ENCODE measurements at regions not wholly inside any gene's neighbourhood (a gene's known extent, or its start where the extent isn't known, plus 50 kb on each side); places are given as distances from the start of the nearest gene placed in this dataset.

DNA sequence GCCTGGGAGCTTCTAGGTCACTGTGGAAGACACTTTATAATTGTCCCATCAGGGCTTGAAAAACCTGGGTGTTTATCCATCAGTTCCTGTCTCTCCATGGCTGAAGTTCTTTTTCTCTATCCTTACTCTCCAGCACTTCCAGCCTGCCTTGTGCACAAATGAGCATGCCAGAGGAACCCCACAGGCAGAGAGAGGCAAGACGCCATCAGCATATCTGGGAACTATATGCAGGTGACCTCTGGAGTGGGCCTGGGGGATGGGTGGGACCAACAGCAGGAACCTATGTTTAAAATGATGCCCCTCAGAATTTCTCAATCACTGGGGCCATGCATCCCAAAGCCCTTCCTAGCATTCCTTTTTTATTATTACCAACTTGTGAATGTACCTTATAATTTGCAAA is 156.2 kb upstream of the PARD3B start:
- Histone ChIP-seq H4K20me1 (ENCODE audit: insufficient read depth, low read length) (no peaks in the 10 kb centered on the region), H3K9ac (ENCODE audit: low read length) (no peak overlapping the region), H3K27me3 (replicated peaks; ENCODE audit: insufficient read depth, low read length) (no peaks in the 10 kb centered on the region), H3K27ac (ENCODE audit: low read length) (no peak overlapping the region), H3K36me3 (replicated peaks; ENCODE audit: insufficient read depth, low read length) (no peaks in the 10 kb centered on the region), H3K4me3 (ENCODE audit: low read length) (no peak overlapping the region), H3F3A (ENCODE audit: insufficient read depth, low read length) (no peaks in the 10 kb centered on the region), H3K9me3 (replicated peaks; ENCODE audit: insufficient read depth, low read length) (no peaks in the 10 kb centered on the region), H3K79me2 (ENCODE audit: low read length) (no peaks in the 10 kb centered on the region), H2AFZ (ENCODE audit: low read length) (no peak overlapping the region), H3K4me1 (ENCODE audit: low read length) (no peaks in the 10 kb centered on the region), H3K4me2 (ENCODE audit: low read depth, low read length) (no peak overlapping the region), H3K9me2 (replicated peaks; ENCODE audit: insufficient read depth, low read length) (no peaks in the 10 kb centered on the region)
- no peak for TF ChIP-seq EZH2phosphoT487 (IDR thresholded peaks at IDR 0.05; ENCODE audit: low read length)
- no peak for TF ChIP-seq EZH2 (optimal IDR thresholded peaks at IDR 0.05; ENCODE audit: low read depth, low read length)
- TF ChIP-seq CTCF (IDR thresholded peaks at IDR 0.05; ENCODE audit: low read length) = no peak
- no peak for DNase-seq

GRCh38 chr2:204389856-204390255 is 155.4 kb upstream of the PARD3B start:
- TF ChIP-seq EZH2phosphoT487 (IDR thresholded peaks at IDR 0.05; ENCODE audit: low read length) = no peak
- no peak for TF ChIP-seq CTCF (IDR thresholded peaks at IDR 0.05; ENCODE audit: low read length)
- no peak for TF ChIP-seq EZH2 (optimal IDR thresholded peaks at IDR 0.05; ENCODE audit: low read depth, low read length)
- no peak overlapping the region for H3K9ac ChIP-seq (ENCODE audit: low read length)
- H2AFZ ChIP-seq (ENCODE audit: low read length) = no peak overlapping the region
- H3K27ac ChIP-seq (ENCODE audit: low read length) = no peak overlapping the region
- H4K20me1 ChIP-seq (ENCODE audit: insufficient read depth, low read length) = no peaks in the 10 kb centered on the region
- no peaks in the 10 kb centered on the region for H3K79me2 ChIP-seq (ENCODE audit: low read length)
- no peaks in the 10 kb centered on the region for H3K36me3 ChIP-seq (replicated peaks; ENCODE audit: insufficient read depth, low read length)
- no peak overlapping the region for H3K4me2 ChIP-seq (ENCODE audit: low read depth, low read length)
- H3K9me3 ChIP-seq (replicated peaks; ENCODE audit: insufficient read depth, low read length) = no peaks in the 10 kb centered on the region
- H3K4me1 ChIP-seq (ENCODE audit: low read length) = no peaks in the 10 kb centered on the region
- no peak for DNase-seq
- H3F3A ChIP-seq (ENCODE audit: insufficient read depth, low read length) = no peaks in the 10 kb centered on the region
- no peaks in the 10 kb centered on the region for H3K9me2 ChIP-seq (replicated peaks; ENCODE audit: insufficient read depth, low read length)
- no peak overlapping the region for H3K4me3 ChIP-seq (ENCODE audit: low read length)
- no peaks in the 10 kb centered on the region for H3K27me3 ChIP-seq (replicated peaks; ENCODE audit: insufficient read depth, low read length)

GRCh38 chr2:204395539-204395938 is 149.7 kb upstream of the PARD3B start:
- Histone ChIP-seq H3K9ac (ENCODE audit: low read length) (no peak overlapping the region), H4K20me1 (ENCODE audit: insufficient read depth, low read length) (no peaks in the 10 kb centered on the region), H3K27ac (ENCODE audit: low read length) (no peak overlapping the region), H3K9me2 (replicated peaks; ENCODE audit: insufficient read depth, low read length) (no peaks in the 10 kb centered on the region), H3K4me1 (ENCODE audit: low read length) (no peaks in the 10 kb centered on the region), H3F3A (ENCODE audit: insufficient read depth, low read length) (no peaks in the 10 kb centered on the region), H3K4me2 (ENCODE audit: low read depth, low read length) (no peak overlapping the region), H3K79me2 (ENCODE audit: low read length) (no peaks in the 10 kb centered on the region), H3K4me3 (ENCODE audit: low read length) (no peak overlapping the region), H2AFZ (ENCODE audit: low read length) (no peak overlapping the region), H3K27me3 (replicated peaks; ENCODE audit: insufficient read depth, low read length) (no peaks in the 10 kb centered on the region), H3K36me3 (replicated peaks; ENCODE audit: insufficient read depth, low read length) (no peaks in the 10 kb centered on the region), H3K9me3 (replicated peaks; ENCODE audit: insufficient read depth, low read length) (no peaks in the 10 kb centered on the region)
- TF ChIP-seq EZH2phosphoT487 (IDR thresholded peaks at IDR 0.05; ENCODE audit: low read length) (no peak), CTCF (IDR thresholded peaks at IDR 0.05; ENCODE audit: low read length) (no peak), EZH2 (optimal IDR thresholded peaks at IDR 0.05; ENCODE audit: low read depth, low read length) (no peak)
- no peak for DNase-seq
